C4-2B (cell line): ENCODE measurements at regions not wholly inside any gene's neighbourhood (a gene's known extent, or its start where the extent isn't known, plus 50 kb on each side); places are given as distances from the start of the nearest gene placed in this dataset.

Source experiments
- ZFX ChIP-seq: fragments of 450-650 bp; IDR thresholded peaks from 2 replicates; pipeline ENCODE4 v1.6.1; 2017
- TF ChIP-seq, protein P1 (sequence below): fragments of 450-650 bp; conservative IDR thresholded peaks from 2 replicates; pipeline ENCODE4 v1.5.1; 2017; ENCODE audit warnings: mild to moderate bottlenecking

DNA sequence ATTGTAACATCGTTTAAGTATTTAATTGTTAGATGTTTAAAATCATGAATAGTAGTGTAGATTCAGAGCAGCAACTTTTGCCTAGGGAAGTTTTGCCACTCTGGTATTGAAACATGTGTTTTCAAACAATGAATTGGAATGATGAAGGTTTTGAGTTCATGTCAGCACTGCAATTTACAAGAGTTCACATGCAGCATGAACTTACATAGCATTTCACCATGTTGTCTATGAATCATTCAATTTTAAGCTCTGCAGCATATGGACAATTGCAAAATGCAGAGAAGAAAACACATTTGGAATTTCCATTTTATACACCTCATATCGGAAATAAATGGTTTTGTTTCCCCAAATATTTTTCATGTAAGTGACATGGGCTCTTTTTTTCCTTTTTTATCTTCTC lies 170.7 kb upstream of the CDKN3 start:
- TF ChIP-seq, protein P1, sequence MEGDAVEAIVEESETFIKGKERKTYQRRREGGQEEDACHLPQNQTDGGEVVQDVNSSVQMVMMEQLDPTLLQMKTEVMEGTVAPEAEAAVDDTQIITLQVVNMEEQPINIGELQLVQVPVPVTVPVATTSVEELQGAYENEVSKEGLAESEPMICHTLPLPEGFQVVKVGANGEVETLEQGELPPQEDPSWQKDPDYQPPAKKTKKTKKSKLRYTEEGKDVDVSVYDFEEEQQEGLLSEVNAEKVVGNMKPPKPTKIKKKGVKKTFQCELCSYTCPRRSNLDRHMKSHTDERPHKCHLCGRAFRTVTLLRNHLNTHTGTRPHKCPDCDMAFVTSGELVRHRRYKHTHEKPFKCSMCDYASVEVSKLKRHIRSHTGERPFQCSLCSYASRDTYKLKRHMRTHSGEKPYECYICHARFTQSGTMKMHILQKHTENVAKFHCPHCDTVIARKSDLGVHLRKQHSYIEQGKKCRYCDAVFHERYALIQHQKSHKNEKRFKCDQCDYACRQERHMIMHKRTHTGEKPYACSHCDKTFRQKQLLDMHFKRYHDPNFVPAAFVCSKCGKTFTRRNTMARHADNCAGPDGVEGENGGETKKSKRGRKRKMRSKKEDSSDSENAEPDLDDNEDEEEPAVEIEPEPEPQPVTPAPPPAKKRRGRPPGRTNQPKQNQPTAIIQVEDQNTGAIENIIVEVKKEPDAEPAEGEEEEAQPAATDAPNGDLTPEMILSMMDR = no peak
- no peak for TF ChIP-seq ZFX
